Thyroid gland (tissue), 4 donors: ENCODE measurements at regions not wholly inside any gene's neighbourhood (a gene's known extent, or its start where the extent isn't known, plus 50 kb on each side); places are given as distances from the start of the nearest gene placed in this dataset.

ENCODE experiments used
- DNase-seq, 2 donors: peaks; one replicate each; pipeline ENCODE4 v3.0.0-alpha.2; 2019
- H3K27ac ChIP-seq, 3 donors: fragments of 200-600 bp; sonication (generic); 1 replicate in 2 of 3; 2 replicates in 1 of 3; pipeline ENCODE4 v1.5.1; 2016 to 2019; ENCODE audit warnings: mild to moderate bottlenecking in 1 of 3, moderate library complexity in 1 of 3
- H3K27me3 ChIP-seq: fragments of 200-600 bp; sonication (generic); one replicate; pipeline ENCODE4 v1.5.1; 2019
- H3K36me3 ChIP-seq, 2 donors: fragments of 200-600 bp; sonication (generic); one replicate each; pipeline ENCODE4 v1.5.1; 2016 to 2019
- H3K4me1 ChIP-seq, 2 donors: fragments of 200-600 bp; sonication (generic); one replicate each; pipeline ENCODE4 v1.5.1; 2017 to 2019
- H3K4me3 ChIP-seq, 3 donors: fragments of 200-600 bp; sonication (generic); replicated peaks in 1 of 3; 1 replicate in 2 of 3; 2 replicates in 1 of 3; pipeline ENCODE4 v1.5.1; 2016; ENCODE audit warnings: mild to moderate bottlenecking in 1 of 3
- H3K9me3 ChIP-seq: fragments of 200-600 bp; sonication (generic); one replicate; pipeline ENCODE4 v1.5.1; 2017
- CTCF ChIP-seq, 6 experiments: fragments of 200-600 bp in 3 of 6; fragments of 450-650 bp in 3 of 6; sonication (generic) in 3 of 6; IDR thresholded peaks; one replicate each; pipeline ENCODE4 v1.5.1; 2016 to 2019; ENCODE audit warnings: antibody characterized with exemption in 6 of 6, mild to moderate bottlenecking in 2 of 6, inconsistent platforms in 1 of 6, moderate library complexity in 1 of 6
- POLR2A ChIP-seq, 2 donors: fragments of 450-650 bp; IDR thresholded peaks; one replicate each; pipeline ENCODE4 v1.6.1; 2017; ENCODE audit warnings: antibody characterized with exemption in 2 of 2, mild to moderate bottlenecking in 2 of 2, moderate library complexity in 1 of 2
- WGBS, 2 donors: methylation state at CpG; one replicate each; pipeline ENCODE4 v1.1.5; 2017; 5-methylcytosine and 5-hydroxymethylcytosine counted together
- intact Hi-C: fragments of 100-400 bp; cut with DNase I; formaldehyde crosslinking; loops from one replicate; pipeline ENCODE4 v1.15.1; 2023

GRCh38 chr16:77085981-77086380, 105.0 kb upstream of the MON1B start:
- Histone ChIP-seq H3K4me3 (no peak overlapping the region), H3K4me1 (no peaks in the 10 kb centered on the region), H3K36me3 (no peaks in the 10 kb centered on the region), H3K9me3 (no peaks in the 10 kb centered on the region), H3K27ac (no peak overlapping the region), H3K27me3 (no peaks in the 10 kb centered on the region)
- 66 to 70% methylated on average over 1 of the region's 1 CpG for WGBS, 2 donors
- DNase-seq: no peak
- intact Hi-C loops: no loop called here
- TF ChIP-seq CTCF (IDR thresholded peaks at IDR 0.05) (no peak), POLR2A (IDR thresholded peaks at IDR 0.05) (no peak)

- TF ChIP-seq POLR2A (IDR thresholded peaks at IDR 0.05) (no peak), CTCF (IDR thresholded peaks at IDR 0.05) (no peak)
- 64 to 73% methylated on average over 1 of the region's 1 CpG for WGBS, 2 donors
Measured at GRCh38 chr16:77090062-77090461, 100.9 kb upstream of the MON1B start.

GRCh38 chr16:77093309-77093708, 97.7 kb upstream of the MON1B start:
- Histone ChIP-seq H3K4me1 (no peaks in the 10 kb centered on the region), H3K27me3 (no peaks in the 10 kb centered on the region), H3K36me3 (no peaks in the 10 kb centered on the region), H3K4me3 (no peak overlapping the region), H3K9me3 (no peaks in the 10 kb centered on the region), H3K27ac (no peak overlapping the region)
- no peak for TF ChIP-seq CTCF (IDR thresholded peaks at IDR 0.05)
- TF ChIP-seq POLR2A (IDR thresholded peaks at IDR 0.05): no peak
- DNase-seq: no peak
- WGBS, 2 donors: 93 to 94% methylated on average over 4 of the region's 4 CpGs
- intact Hi-C loops: no loop called here

More at GRCh38 chr16:77090062-77090461, 100.9 kb upstream of the MON1B start:
- Histone ChIP-seq H3K4me3 (no peak overlapping the region), H3K27ac (no peak overlapping the region), H3K9me3 (no peaks in the 10 kb centered on the region), H3K36me3 (no peaks in the 10 kb centered on the region), H3K4me1 (no peaks in the 10 kb centered on the region), H3K27me3 (no peaks in the 10 kb centered on the region)
- intact Hi-C loops: no loop called here
- no peak for DNase-seq

GRCh38 chr16:77093999-77094398, 97.0 kb upstream of the MON1B start:
- no peak for TF ChIP-seq POLR2A (IDR thresholded peaks at IDR 0.05)
- no peak for TF ChIP-seq CTCF (IDR thresholded peaks at IDR 0.05)
- WGBS, 2 donors: 76 to 77% methylated on average over 2 of the region's 2 CpGs
- Histone ChIP-seq H3K36me3 (no peaks in the 10 kb centered on the region), H3K27me3 (no peaks in the 10 kb centered on the region), H3K9me3 (no peaks in the 10 kb centered on the region), H3K4me1 (no peaks in the 10 kb centered on the region), H3K27ac (no peak overlapping the region), H3K4me3 (no peak overlapping the region)
- DNase-seq: no peak
- intact Hi-C loops: no loop called here

- no peaks in the 10 kb centered on the region for H3K27me3 ChIP-seq
- intact Hi-C loops: no loop called here
- WGBS, 2 donors: 79 to 84% methylated on average over 2 of the region's 2 CpGs
- H3K4me3 ChIP-seq: no peak overlapping the region
- H3K4me1 ChIP-seq: no peaks in the 10 kb centered on the region
- no peaks in the 10 kb centered on the region for H3K36me3 ChIP-seq
- H3K27ac ChIP-seq: no peak overlapping the region
- TF ChIP-seq CTCF (IDR thresholded peaks at IDR 0.05) (no peak), POLR2A (IDR thresholded peaks at IDR 0.05) (no peak)
- no peak for DNase-seq
- no peaks in the 10 kb centered on the region for H3K9me3 ChIP-seq
Measured at GRCh38 chr16:77111056-77111565, 79.9 kb upstream of the MON1B start.
